ENCODE measurements at regions not wholly inside any gene's neighbourhood (a gene's known extent, or its start where the extent isn't known, plus 50 kb on each side); places are given as distances from the start of the nearest gene placed in this dataset.

DNA sequence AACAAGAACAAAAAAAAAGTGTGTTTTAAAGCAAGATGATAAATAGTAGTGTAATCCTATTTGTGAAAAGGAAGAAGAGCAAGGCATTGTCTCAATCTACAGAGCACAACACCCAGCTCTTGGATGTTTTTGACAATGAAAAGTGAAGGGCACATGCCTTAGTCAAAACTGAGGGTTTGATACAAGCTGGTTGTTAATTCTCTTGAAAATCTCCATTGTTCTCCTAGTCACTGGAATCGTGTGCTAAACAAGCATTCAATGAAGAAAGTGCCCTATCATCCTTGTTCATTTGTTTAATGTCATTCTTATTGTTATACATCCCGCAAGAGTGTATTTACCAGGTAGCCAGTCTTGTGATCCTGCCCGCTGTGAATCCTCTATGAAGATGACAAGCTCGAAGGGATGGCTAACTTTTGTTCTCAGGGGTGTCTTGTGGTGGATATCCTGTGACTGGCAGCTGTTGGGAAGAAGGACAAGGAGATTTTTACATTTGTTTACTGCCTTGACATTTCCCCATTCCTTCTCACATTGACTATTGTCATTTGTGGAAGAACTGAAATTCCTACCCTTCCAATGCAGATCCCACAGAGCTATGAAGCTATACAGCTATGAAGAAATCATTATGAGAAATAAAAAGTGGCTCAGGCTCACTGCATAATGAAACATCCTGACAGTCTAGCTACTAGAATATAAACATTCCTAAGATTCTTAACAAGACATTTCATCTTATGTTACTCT lies 175.9 kb downstream of the VGLL3 start:
- no peaks in the 10 kb centered on the region for H3K79me2 ChIP-seq (ENCODE audit: control insufficient read depth, insufficient read depth, low read length, poor library complexity)
- no peak overlapping the region for H4K91ac ChIP-seq (ENCODE audit: low read depth, low read length)
- H4K8ac ChIP-seq (ENCODE audit: low read depth, low read length): no peak overlapping the region
- H3K14ac ChIP-seq (ENCODE audit: low read length): no peak overlapping the region
- WGBS (ENCODE audit: extremely low coverage, insufficient coverage, insufficient read length): no CpG with 5 or more reads among the region's 4 CpGs
- H2BK120ac ChIP-seq (ENCODE audit: insufficient read depth, low read length, poor library complexity): no peak overlapping the region
- no peak overlapping the region for H2AFZ ChIP-seq (ENCODE audit: insufficient read depth, low read length, poor library complexity)
- no peak overlapping the region for H3K23ac ChIP-seq (ENCODE audit: low read length)
- H3K27ac ChIP-seq (ENCODE audit: low read depth, low read length): no peak overlapping the region
- no peak overlapping the region for H2BK5ac ChIP-seq (ENCODE audit: low read depth, low read length, poor library complexity)
- DNase-seq: no peak
- no peak overlapping the region for H3K9ac ChIP-seq (ENCODE audit: low read length)
- H3K4me3 ChIP-seq (ENCODE audit: low read depth, low read length): no peak overlapping the region
- no peaks in the 10 kb centered on the region for H3K4me1 ChIP-seq (ENCODE audit: control insufficient read depth in 1 of 2, insufficient read depth in 2 of 2, low read length in 2 of 2)
- no peaks in the 10 kb centered on the region for H3K27me3 ChIP-seq (ENCODE audit: insufficient read depth, low read length)
- no peaks in the 10 kb centered on the region for H3K9me3 ChIP-seq (ENCODE audit: insufficient read depth, low read depth, low read length)
- H3K79me1 ChIP-seq (ENCODE audit: low read length): no peaks in the 10 kb centered on the region
- H3K4ac ChIP-seq (ENCODE audit: low read depth, low read length): no peak overlapping the region
- H4K12ac ChIP-seq (ENCODE audit: low read depth, low read length): no peak overlapping the region
- no peaks in the 10 kb centered on the region for H3K36me3 ChIP-seq (ENCODE audit: control insufficient read depth in 1 of 2, insufficient read depth in 2 of 2, low read length in 2 of 2)
- H2BK12ac ChIP-seq (ENCODE audit: low read length): peak overlapping the region; percentile 49
- H3K18ac ChIP-seq (ENCODE audit: low read length): no peak overlapping the region
- no peak overlapping the region for H3K4me2 ChIP-seq (ENCODE audit: low read length)
- H2AK5ac ChIP-seq (ENCODE audit: low read length): no peak overlapping the region

DNA sequence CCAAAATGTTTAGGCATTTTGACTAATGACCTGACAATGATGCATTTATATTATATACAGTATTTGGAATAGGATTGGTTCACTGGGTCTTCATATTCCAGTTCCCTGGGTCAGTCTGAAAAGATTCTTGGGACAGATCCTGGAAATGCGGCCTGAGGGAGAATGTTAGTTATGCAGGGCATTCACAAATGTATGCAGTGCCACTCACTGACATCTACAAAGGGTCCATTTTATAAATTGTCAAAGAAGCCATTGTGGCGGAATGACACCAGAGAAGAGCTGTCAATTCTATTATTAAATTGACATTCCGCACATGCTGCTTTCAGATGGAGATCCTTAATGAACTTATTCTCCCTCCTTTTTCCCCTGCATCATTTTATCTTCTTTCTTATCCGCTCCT lies 176.6 kb downstream of the VGLL3 start:
- no peak overlapping the region for H2BK5ac ChIP-seq (ENCODE audit: low read depth, low read length, poor library complexity)
- H2AK5ac ChIP-seq (ENCODE audit: low read length): no peak overlapping the region
- no peak overlapping the region for H4K91ac ChIP-seq (ENCODE audit: low read depth, low read length)
- H3K9me3 ChIP-seq (ENCODE audit: insufficient read depth, low read depth, low read length): no peaks in the 10 kb centered on the region
- WGBS (ENCODE audit: extremely low coverage, insufficient coverage, insufficient read length): no CpG with 5 or more reads among the region's 4 CpGs
- H2BK120ac ChIP-seq (ENCODE audit: insufficient read depth, low read length, poor library complexity): no peak overlapping the region
- no peaks in the 10 kb centered on the region for H3K4me1 ChIP-seq (ENCODE audit: control insufficient read depth in 1 of 2, insufficient read depth in 2 of 2, low read length in 2 of 2)
- H2AFZ ChIP-seq (ENCODE audit: insufficient read depth, low read length, poor library complexity): no peak overlapping the region
- H3K14ac ChIP-seq (ENCODE audit: low read length): no peak overlapping the region
- no peak overlapping the region for H3K27ac ChIP-seq (ENCODE audit: low read depth, low read length)
- peak in 1 of 2 donors; percentile 29 for DNase-seq
- no peak overlapping the region for H3K18ac ChIP-seq (ENCODE audit: low read length)
- H4K8ac ChIP-seq (ENCODE audit: low read depth, low read length): no peak overlapping the region
- H3K4me2 ChIP-seq (ENCODE audit: low read length): no peak overlapping the region
- H3K36me3 ChIP-seq (ENCODE audit: control insufficient read depth in 1 of 2, insufficient read depth in 2 of 2, low read length in 2 of 2): no peaks in the 10 kb centered on the region
- no peak overlapping the region for H3K23ac ChIP-seq (ENCODE audit: low read length)
- no peak overlapping the region for H3K9ac ChIP-seq (ENCODE audit: low read length)
- H3K79me2 ChIP-seq (ENCODE audit: control insufficient read depth, insufficient read depth, low read length, poor library complexity): no peaks in the 10 kb centered on the region
- H3K27me3 ChIP-seq (ENCODE audit: insufficient read depth, low read length): no peaks in the 10 kb centered on the region
- no peak overlapping the region for H2BK12ac ChIP-seq (ENCODE audit: low read length)
- no peak overlapping the region for H3K4ac ChIP-seq (ENCODE audit: low read depth, low read length)
- H4K12ac ChIP-seq (ENCODE audit: low read depth, low read length): no peak overlapping the region
- H3K79me1 ChIP-seq (ENCODE audit: low read length): no peaks in the 10 kb centered on the region
- H3K4me3 ChIP-seq (ENCODE audit: low read depth, low read length): no peak overlapping the region

DNA sequence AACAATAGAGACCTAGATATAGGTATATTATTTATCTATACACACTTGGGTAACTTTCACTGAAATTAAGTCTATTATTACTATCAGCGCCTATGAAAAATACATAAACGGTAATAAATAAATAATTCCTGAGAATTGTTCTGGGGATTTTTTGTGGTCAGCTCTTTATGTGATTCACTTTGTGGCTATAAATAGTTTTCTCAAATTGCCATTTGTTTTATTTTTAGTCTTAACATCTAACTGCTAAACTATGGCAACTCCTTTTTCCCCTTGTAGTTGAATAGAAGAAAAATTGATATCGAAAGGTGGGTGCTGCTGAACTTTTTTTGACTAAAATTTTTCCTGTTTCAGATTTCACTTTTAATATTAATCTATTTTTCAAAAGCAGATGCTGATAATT lies 189.0 kb downstream of the VGLL3 start:
- Histone ChIP-seq H2AFZ (ENCODE audit: insufficient read depth, low read length, poor library complexity) (no peak overlapping the region), H2BK12ac (ENCODE audit: low read length) (no peak overlapping the region), H3K4me1 (ENCODE audit: control insufficient read depth in 1 of 2, insufficient read depth in 2 of 2, low read length in 2 of 2) (no peaks in the 10 kb centered on the region), H4K91ac (ENCODE audit: low read depth, low read length) (no peak overlapping the region), H2BK120ac (ENCODE audit: insufficient read depth, low read length, poor library complexity) (no peak overlapping the region), H3K79me1 (ENCODE audit: low read length) (no peaks in the 10 kb centered on the region), H4K8ac (ENCODE audit: low read depth, low read length) (no peak overlapping the region), H3K9ac (ENCODE audit: low read length) (no peak overlapping the region), H3K9me3 (ENCODE audit: insufficient read depth, low read depth, low read length) (no peaks in the 10 kb centered on the region), H2AK5ac (ENCODE audit: low read length) (no peak overlapping the region), H2BK5ac (ENCODE audit: low read depth, low read length, poor library complexity) (no peak overlapping the region), H3K23ac (ENCODE audit: low read length) (no peak overlapping the region), H4K12ac (ENCODE audit: low read depth, low read length) (no peak overlapping the region), H3K27me3 (ENCODE audit: insufficient read depth, low read length) (no peaks in the 10 kb centered on the region), H3K4me2 (ENCODE audit: low read length) (no peak overlapping the region), H3K14ac (ENCODE audit: low read length) (no peak overlapping the region), H3K18ac (ENCODE audit: low read length) (no peak overlapping the region), H3K36me3 (ENCODE audit: control insufficient read depth in 1 of 2, insufficient read depth in 2 of 2, low read length in 2 of 2) (no peaks in the 10 kb centered on the region), H3K27ac (ENCODE audit: low read depth, low read length) (no peak overlapping the region), H3K4ac (ENCODE audit: low read depth, low read length) (no peak overlapping the region), H3K79me2 (ENCODE audit: control insufficient read depth, insufficient read depth, low read length, poor library complexity) (no peaks in the 10 kb centered on the region), H3K4me3 (ENCODE audit: low read depth, low read length) (no peak overlapping the region)
- DNase-seq: no peak
- no CpG with 5 or more reads among the region's 3 CpGs for WGBS (ENCODE audit: extremely low coverage, insufficient coverage, insufficient read length)

DNA sequence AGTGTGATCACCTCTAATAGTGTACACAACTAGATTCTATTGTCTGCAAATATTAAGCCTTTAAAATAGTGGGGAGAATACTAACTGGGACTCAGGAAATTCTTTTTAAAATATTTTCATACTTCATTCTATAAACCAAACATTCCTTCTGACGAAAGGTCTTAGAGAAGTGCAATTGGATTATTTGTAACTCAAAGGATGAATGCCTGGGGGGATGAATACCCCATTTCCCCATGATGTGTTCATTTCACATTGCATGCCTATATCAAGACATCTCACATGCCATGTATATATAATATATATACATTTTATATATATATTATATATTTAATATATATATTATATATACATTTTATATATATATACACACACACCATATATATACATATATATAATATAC lies 189.9 kb downstream of the VGLL3 start:
- Histone ChIP-seq H4K8ac (ENCODE audit: low read depth, low read length) (no peak overlapping the region), H2BK5ac (ENCODE audit: low read depth, low read length, poor library complexity) (no peak overlapping the region)
- no CpG with 5 or more reads among the region's 1 CpG for WGBS (ENCODE audit: extremely low coverage, insufficient coverage, insufficient read length)

More for the DNA sequence above, 189.9 kb downstream of the VGLL3 start:
- Histone ChIP-seq H3K36me3 (ENCODE audit: control insufficient read depth in 1 of 2, insufficient read depth in 2 of 2, low read length in 2 of 2) (no peaks in the 10 kb centered on the region), H3K14ac (ENCODE audit: low read length) (no peak overlapping the region), H3K27ac (ENCODE audit: low read depth, low read length) (no peak overlapping the region), H2AK5ac (ENCODE audit: low read length) (no peak overlapping the region), H3K18ac (ENCODE audit: low read length) (no peak overlapping the region), H3K4ac (ENCODE audit: low read depth, low read length) (no peak overlapping the region), H3K4me1 (ENCODE audit: control insufficient read depth in 1 of 2, insufficient read depth in 2 of 2, low read length in 2 of 2) (no peaks in the 10 kb centered on the region), H3K23ac (ENCODE audit: low read length) (no peak overlapping the region), H2BK120ac (ENCODE audit: insufficient read depth, low read length, poor library complexity) (no peak overlapping the region), H4K12ac (ENCODE audit: low read depth, low read length) (no peak overlapping the region), H3K9ac (ENCODE audit: low read length) (no peak overlapping the region), H3K79me1 (ENCODE audit: low read length) (no peaks in the 10 kb centered on the region), H2BK12ac (ENCODE audit: low read length) (no peak overlapping the region), H3K4me2 (ENCODE audit: low read length) (no peak overlapping the region), H3K9me3 (ENCODE audit: insufficient read depth, low read depth, low read length) (no peaks in the 10 kb centered on the region), H3K4me3 (ENCODE audit: low read depth, low read length) (no peak overlapping the region), H2AFZ (ENCODE audit: insufficient read depth, low read length, poor library complexity) (no peak overlapping the region), H4K91ac (ENCODE audit: low read depth, low read length) (no peak overlapping the region), H3K79me2 (ENCODE audit: control insufficient read depth, insufficient read depth, low read length, poor library complexity) (no peaks in the 10 kb centered on the region), H3K27me3 (ENCODE audit: insufficient read depth, low read length) (no peaks in the 10 kb centered on the region)
- no peak for DNase-seq
